Left ventricle myocardium inferior (tissue), 1 donor: ENCODE measurements at regions not wholly inside any gene's neighbourhood (a gene's known extent, or its start where the extent isn't known, plus 50 kb on each side); places are given as distances from the start of the nearest gene placed in this dataset.

Source experiments
- DNase-seq: peaks from one replicate; pipeline ENCODE4 v3.0.0-alpha.2; 2020
- H3K27ac ChIP-seq: fragments of 200-600 bp; replicated peaks from 2 replicates; pipeline ENCODE4 v1.8.0; 2021
- H3K27me3 ChIP-seq: fragments of 200-600 bp; 2 replicates; pipeline ENCODE4 v1.8.0; 2021; ENCODE audit warnings: low read depth
- H3K36me3 ChIP-seq: fragments of 200-600 bp; 2 replicates; pipeline ENCODE4 v1.8.0; 2021
- H3K4me1 ChIP-seq: fragments of 200-600 bp; 2 replicates; pipeline ENCODE4 v1.8.0; 2021
- H3K4me3 ChIP-seq: fragments of 200-600 bp; 2 replicates; pipeline ENCODE4 v1.8.0; 2021; ENCODE audit warnings: mild to moderate bottlenecking, moderate library complexity
- H3K9me3 ChIP-seq: fragments of 200-600 bp; replicated peaks from 2 replicates; pipeline ENCODE4 v1.8.0; 2021
- intact Hi-C: fragments of 100-400 bp; cut with micrococcal nuclease; formaldehyde crosslinking; loops from one replicate; pipeline ENCODE4 v1.11.0; 2022
- TF ChIP-seq, protein P1 (sequence below): fragments of 200-600 bp; IDR thresholded peaks from 2 replicates; pipeline ENCODE4 v1.8.0; 2021; ENCODE audit warnings: antibody characterized with exemption, mild to moderate bottlenecking, borderline replicate concordance
- donor health status: DM: no; HTN: yes; CAD: no; lungs with severe emphysema.

DNA sequence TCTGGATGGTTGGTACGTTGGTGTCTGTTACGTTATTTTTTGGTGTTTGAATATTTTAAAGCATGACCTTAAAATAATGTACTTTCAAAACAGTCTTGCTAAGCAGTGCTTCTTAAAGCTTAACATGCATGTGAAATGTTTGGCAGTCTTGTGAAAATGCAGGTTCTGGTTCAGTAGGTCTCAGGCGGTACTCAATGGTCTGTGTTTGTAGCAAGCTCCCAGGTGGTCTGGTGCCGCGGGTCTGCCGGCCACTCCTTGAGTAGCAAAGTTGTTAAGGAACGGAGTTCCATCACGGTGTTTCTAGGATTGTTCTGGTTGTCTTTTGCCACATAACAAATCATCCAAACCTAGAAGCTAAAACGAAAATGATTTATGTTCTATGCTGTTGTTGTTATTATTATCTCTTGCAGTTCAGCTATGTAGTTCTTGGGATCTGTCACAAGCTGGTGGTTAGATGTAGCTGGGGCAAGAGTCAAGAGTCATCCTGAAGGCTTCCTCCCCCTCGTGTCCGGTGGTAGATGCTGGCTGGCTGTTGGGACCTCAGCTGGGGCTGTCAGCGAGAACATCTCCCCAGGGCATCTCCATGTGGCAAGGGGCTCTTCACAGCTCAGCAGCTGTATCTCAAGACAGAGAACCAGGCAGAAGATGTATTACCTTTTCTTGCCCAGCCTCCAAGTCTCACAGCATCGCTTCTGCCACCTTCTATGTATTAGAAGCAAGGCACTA is 186.8 kb downstream of the PALM2AKAP2 start:
- TF ChIP-seq, protein P1, sequence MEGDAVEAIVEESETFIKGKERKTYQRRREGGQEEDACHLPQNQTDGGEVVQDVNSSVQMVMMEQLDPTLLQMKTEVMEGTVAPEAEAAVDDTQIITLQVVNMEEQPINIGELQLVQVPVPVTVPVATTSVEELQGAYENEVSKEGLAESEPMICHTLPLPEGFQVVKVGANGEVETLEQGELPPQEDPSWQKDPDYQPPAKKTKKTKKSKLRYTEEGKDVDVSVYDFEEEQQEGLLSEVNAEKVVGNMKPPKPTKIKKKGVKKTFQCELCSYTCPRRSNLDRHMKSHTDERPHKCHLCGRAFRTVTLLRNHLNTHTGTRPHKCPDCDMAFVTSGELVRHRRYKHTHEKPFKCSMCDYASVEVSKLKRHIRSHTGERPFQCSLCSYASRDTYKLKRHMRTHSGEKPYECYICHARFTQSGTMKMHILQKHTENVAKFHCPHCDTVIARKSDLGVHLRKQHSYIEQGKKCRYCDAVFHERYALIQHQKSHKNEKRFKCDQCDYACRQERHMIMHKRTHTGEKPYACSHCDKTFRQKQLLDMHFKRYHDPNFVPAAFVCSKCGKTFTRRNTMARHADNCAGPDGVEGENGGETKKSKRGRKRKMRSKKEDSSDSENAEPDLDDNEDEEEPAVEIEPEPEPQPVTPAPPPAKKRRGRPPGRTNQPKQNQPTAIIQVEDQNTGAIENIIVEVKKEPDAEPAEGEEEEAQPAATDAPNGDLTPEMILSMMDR = no peak
- peak overlapping the region; percentile 71 for H3K27ac ChIP-seq
- intact Hi-C loops = no loop called here

DNA sequence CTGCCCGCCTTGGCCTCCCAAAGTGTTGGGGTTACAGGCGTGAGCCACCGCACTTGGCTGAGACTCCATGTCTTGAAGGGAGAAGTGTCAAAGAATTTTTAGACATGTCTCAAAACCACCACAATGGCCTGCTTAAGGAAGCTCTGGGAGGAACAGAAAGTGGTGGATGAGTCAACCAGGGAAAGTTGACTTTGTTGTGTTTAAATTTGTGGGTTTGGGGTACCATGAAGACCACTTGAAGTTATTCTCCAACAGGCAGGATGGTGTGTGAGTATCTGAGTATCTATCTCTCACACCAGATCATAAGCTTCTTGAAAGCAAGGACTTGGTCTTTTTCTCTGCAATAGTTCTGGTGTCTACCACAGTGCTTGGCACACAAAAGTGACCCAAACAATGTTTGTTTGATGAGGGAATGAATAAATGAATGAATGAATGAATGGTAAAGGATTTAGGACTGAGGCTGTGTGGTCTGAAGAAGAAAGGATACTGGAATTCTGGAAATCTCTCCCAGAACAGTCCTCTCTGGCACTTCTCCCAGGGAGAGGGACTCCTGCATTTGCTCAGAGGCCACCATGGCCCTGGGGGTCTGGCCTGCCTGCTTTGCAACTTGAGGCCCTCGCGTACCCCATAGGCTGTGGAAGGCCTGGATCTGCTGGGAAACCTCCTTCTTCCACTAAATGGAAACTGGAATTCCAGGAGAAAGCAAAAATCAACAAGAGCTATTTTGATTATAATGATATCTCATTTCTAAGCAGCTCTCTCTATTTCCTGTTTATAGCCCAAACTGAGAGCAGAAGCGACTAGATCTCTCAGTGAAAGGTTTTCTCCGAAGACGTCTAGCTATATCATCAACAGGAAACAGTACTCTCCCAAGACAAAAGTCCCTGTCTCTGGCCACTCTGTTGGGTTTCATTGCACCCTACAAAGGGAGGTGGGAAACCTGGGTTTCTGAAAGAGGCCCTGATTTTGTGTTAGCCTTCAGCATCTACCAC is 187.9 kb downstream of the PALM2AKAP2 start:
- peak overlapping the region; percentile 71 for H3K27ac ChIP-seq

More for the DNA sequence above, 186.8 kb downstream of the PALM2AKAP2 start:
- no peak for DNase-seq
- Histone ChIP-seq H3K4me1 (peaks cover 46% of the 10 kb centered on the region), H3K4me3 (no peak overlapping the region), H3K27me3 (no peaks in the 10 kb centered on the region), H3K9me3 (no peaks in the 10 kb centered on the region), H3K36me3 (no peaks in the 10 kb centered on the region)

DNA sequence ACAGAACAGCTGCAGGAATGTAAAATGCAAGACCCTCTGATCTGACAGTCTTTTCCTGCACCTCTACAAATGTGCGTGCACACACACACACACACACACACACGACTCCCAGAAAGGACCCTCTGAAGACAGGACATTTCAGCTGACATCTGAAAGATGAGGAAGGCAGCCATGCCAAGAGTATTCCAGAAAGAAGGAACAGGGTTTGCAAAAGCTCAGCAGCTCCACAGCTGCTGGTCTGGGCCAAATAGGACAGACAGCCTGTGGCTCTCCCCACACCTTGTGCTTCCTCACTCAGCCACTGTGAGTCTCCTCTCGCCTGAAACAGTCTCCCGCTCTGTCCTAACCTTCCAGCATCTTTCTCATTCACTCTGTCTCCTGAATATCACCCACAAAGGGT is 189.0 kb downstream of the PALM2AKAP2 start:
- Histone ChIP-seq H3K9me3 (no peaks in the 10 kb centered on the region), H3K27ac (peak overlapping the region; percentile 71), H3K4me1 (peaks cover 53% of the 10 kb centered on the region), H3K27me3 (no peaks in the 10 kb centered on the region), H3K4me3 (no peak overlapping the region), H3K36me3 (no peaks in the 10 kb centered on the region)
- no peak for DNase-seq
- TF ChIP-seq, protein P1 = peak; percentile 50
- intact Hi-C loops = no loop called here

More for the DNA sequence above, 187.9 kb downstream of the PALM2AKAP2 start:
- intact Hi-C loops = no loop called here
- Histone ChIP-seq H3K4me3 (no peak overlapping the region), H3K36me3 (no peaks in the 10 kb centered on the region), H3K27me3 (no peaks in the 10 kb centered on the region), H3K9me3 (no peaks in the 10 kb centered on the region), H3K4me1 (peaks cover 45% of the 10 kb centered on the region)
- TF ChIP-seq, protein P1 = no peak
- DNase-seq = no peak

DNA sequence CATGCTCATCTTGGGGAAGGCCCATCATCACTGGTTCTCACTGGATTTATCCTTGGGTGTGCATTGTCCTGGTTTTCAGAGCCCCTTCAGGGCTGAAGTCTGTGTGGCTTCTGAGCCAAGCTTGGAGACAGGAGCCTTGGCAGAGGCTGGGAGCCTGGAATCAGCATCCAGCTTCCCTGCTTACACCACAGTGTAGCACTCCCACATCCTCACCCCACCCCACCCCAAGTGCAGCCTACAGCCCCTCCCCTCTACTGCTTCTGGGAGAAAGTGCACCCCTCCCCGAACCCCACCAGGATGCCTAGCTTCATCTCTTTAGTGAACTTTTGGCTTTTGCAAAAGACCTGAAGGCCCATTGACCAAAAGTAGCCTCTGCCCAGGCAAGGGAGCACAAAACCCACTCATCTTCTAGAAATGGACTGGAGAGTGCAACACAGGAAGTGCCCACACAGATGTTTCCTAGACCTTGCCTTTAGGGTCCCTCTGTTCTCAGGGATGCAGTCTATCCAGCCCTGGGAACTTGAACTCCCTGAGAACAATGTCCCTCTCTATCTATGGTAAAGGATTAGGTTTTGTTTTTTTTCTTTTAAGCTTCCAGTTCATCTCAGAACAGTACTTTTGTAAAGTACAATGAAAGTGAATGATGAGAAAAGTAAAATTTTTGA is 189.7 kb downstream of the PALM2AKAP2 start:
- H3K27ac ChIP-seq = peak overlapping the region; percentile 71
- TF ChIP-seq, protein P1 = no peak

DNA sequence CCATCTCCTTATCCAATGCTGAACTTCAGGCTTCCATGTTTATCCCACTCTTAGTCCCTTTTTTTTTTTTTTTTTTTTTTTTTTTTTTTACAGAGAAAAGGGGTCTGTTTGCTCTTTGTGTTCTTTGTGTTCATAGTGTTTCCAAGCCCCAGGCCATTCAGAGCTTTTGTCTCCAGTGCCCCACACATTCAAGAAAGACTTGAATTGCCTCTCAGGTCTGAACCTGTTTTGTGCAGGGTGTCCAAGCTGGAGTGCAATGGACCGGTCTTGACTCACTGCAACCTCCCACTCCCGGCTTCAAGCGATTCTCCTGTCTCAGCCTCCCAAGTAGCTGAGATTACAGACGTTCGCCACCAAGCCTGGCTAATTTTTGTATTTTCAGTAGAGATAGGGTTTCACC is 191.2 kb downstream of the PALM2AKAP2 start:
- H3K36me3 ChIP-seq = no peaks in the 10 kb centered on the region
- intact Hi-C loops = no loop called here
- DNase-seq = no peak
- H3K4me3 ChIP-seq = no peak overlapping the region
- H3K27ac ChIP-seq = no peak overlapping the region
- TF ChIP-seq, protein P1 = no peak
- H3K4me1 ChIP-seq = peaks cover 65% of the 10 kb centered on the region
- H3K27me3 ChIP-seq = no peaks in the 10 kb centered on the region
- no peaks in the 10 kb centered on the region for H3K9me3 ChIP-seq

More for the DNA sequence above, 189.7 kb downstream of the PALM2AKAP2 start:
- Histone ChIP-seq H3K9me3 (no peaks in the 10 kb centered on the region), H3K4me1 (peaks cover 60% of the 10 kb centered on the region), H3K36me3 (no peaks in the 10 kb centered on the region), H3K27me3 (no peaks in the 10 kb centered on the region), H3K4me3 (no peak overlapping the region)
- DNase-seq = no peak
- intact Hi-C loops = no loop called here
